Endothelial cell of umbilical vein (primary cell): ENCODE measurements at regions not wholly inside any gene's neighbourhood (a gene's known extent, or its start where the extent isn't known, plus 50 kb on each side); places are given as distances from the start of the nearest gene placed in this dataset.
"Not testable (repeated sequence)": the region's sequence is repeated elsewhere in the genome, so short reads cannot be mapped to it uniquely, and the experiment has no call there.

Experiments used
- BruUV-seq: library from RNA; stranded (reverse); fragments of 400-500 nt; replicated peaks from 2 replicates; lab custom pipeline; 2021; lab: Mats Ljungman, UMichigan
- CTCF ChIA-PET: fragments of 300-600, 350-600 bp; sonication (Branson Sonifier 250); formaldehyde crosslinking; loops from one replicate; lab custom pipeline; 2021; ENCODE audit warnings: antibody characterized with exemption, inconsistent platforms; lab: Charles Lee
- POLR2A ChIA-PET: fragments of 300-600, 350-600 bp; sonication (Branson Sonifier 250); formaldehyde crosslinking; loops from one replicate; lab custom pipeline; 2021; ENCODE audit warnings: antibody characterized with exemption, inconsistent platforms; lab: Charles Lee
- DNase-seq: peaks from one replicate; pipeline ENCODE4 v3.0.0-alpha.2; 2011; ENCODE audit warnings: low read depth, low spot score
- FAIRE-seq: peaks from 2 replicates; lab custom pipeline; 2011; peaks lifted over from hg19 to GRCh38; lab: Jason Lieb, UNC
- H2AFZ ChIP-seq: 2 replicates; pipeline ENCODE4 v1.6.0; 2012; ENCODE audit warnings: low read depth, low read length, control low read depth, inconsistent platforms
- H3K27ac ChIP-seq: 2 replicates; pipeline ENCODE4 v1.5.1; 2011; ENCODE audit warnings: low read depth, mild to moderate bottlenecking, control low read depth, low read length, moderate library complexity; ENCODE audit not compliant: insufficient read depth
- H3K27me3 ChIP-seq, 2 experiments: 2 replicates each; pipeline versions ENCODE4 v1.6.0 to v1.6.1; 2011; ENCODE audit warnings: low read length in 2 of 2, mixed read lengths in 1 of 2; ENCODE audit not compliant: control insufficient read depth in 2 of 2, insufficient read depth in 2 of 2
- H3K36me3 ChIP-seq, 2 experiments: 2 replicates in 1 of 2; 3 replicates in 1 of 2; pipeline ENCODE4 v1.5.1; 2011; ENCODE audit warnings: low read length in 2 of 2, mild to moderate bottlenecking in 1 of 2, moderate library complexity in 1 of 2; ENCODE audit not compliant: control insufficient read depth in 2 of 2, insufficient read depth in 2 of 2; ENCODE audit errors: extremely low read depth in 1 of 2
- H3K4me1 ChIP-seq: 3 replicates; pipeline ENCODE4 v1.5.1; 2011; ENCODE audit warnings: mild to moderate bottlenecking, low read length; ENCODE audit not compliant: control insufficient read depth, insufficient read depth; ENCODE audit errors: extremely low read depth
- H3K4me2 ChIP-seq: 2 replicates; pipeline ENCODE4 v1.6.1; 2011; ENCODE audit warnings: low read length, control low read depth, mixed read lengths; ENCODE audit not compliant: insufficient read depth
- H3K4me3 ChIP-seq, 3 experiments: fragments of 200-600 bp in 1 of 3; sonication (generic), shearing (Covaris generic) in 1 of 3; replicated peaks in 1 of 3; 2 replicates each; pipeline ENCODE4 v1.5.1; 2011 to 2016; ENCODE audit warnings: control low read depth in 3 of 3, low read length in 3 of 3, mild to moderate bottlenecking in 2 of 3, inconsistent platforms in 1 of 3, low read depth in 1 of 3, moderate library complexity in 1 of 3; ENCODE audit not compliant: insufficient read depth in 1 of 3
- H3K79me2 ChIP-seq: 2 replicates; pipeline ENCODE4 v1.6.0; 2012; ENCODE audit warnings: low read length, inconsistent platforms; ENCODE audit not compliant: control insufficient read depth, insufficient read depth
- H3K9ac ChIP-seq: replicated peaks from 2 replicates; pipeline ENCODE3; 2011; ENCODE audit warnings: low read length, control low read depth; ENCODE audit not compliant: insufficient read depth; ENCODE audit errors: extremely low read depth
- H3K9me1 ChIP-seq: replicated peaks from 3 replicates; pipeline ENCODE4 v1.6.0; 2011; ENCODE audit warnings: mild to moderate bottlenecking, low read length; ENCODE audit not compliant: control insufficient read depth, insufficient read depth; ENCODE audit errors: extremely low read depth
- H3K9me3 ChIP-seq: replicated peaks from 2 replicates; pipeline ENCODE4 v1.5.1; 2012; ENCODE audit warnings: low read length, inconsistent platforms; ENCODE audit not compliant: control insufficient read depth, insufficient read depth
- H4K20me1 ChIP-seq: replicated peaks from 2 replicates; pipeline ENCODE3; 2011; ENCODE audit warnings: mild to moderate bottlenecking, low read length; ENCODE audit not compliant: control insufficient read depth, insufficient read depth; ENCODE audit errors: extremely low read depth
- EZH2 ChIP-seq: IDR thresholded peaks from 2 replicates; pipeline ENCODE4 v1.6.1; 2012; ENCODE audit warnings: borderline replicate concordance, low read depth, mild to moderate bottlenecking, moderate library complexity, low read length, inconsistent platforms; ENCODE audit not compliant: severe bottlenecking
- FOS ChIP-seq: IDR thresholded peaks from 2 replicates; pipeline ENCODE4 v1.6.1; 2011; ENCODE audit warnings: mild to moderate bottlenecking, low read length, moderate library complexity, borderline replicate concordance; ENCODE audit not compliant: insufficient read depth
- GATA2 ChIP-seq: IDR thresholded peaks from 2 replicates; pipeline ENCODE4 v1.7.0; 2011; ENCODE audit warnings: low read depth, mild to moderate bottlenecking, moderate library complexity, mixed read lengths, low read length; ENCODE audit not compliant: insufficient read length, insufficient read depth
- JUN ChIP-seq: IDR thresholded peaks from 2 replicates; pipeline ENCODE4 v1.6.1; 2011; ENCODE audit warnings: borderline replicate concordance, low read depth; ENCODE audit not compliant: insufficient read length, insufficient read depth
- MYC ChIP-seq: IDR thresholded peaks from one replicate; pipeline ENCODE4 v1.6.1; 2011; ENCODE audit warnings: mild to moderate bottlenecking, low read depth, low read length
- POLR2A ChIP-seq: IDR thresholded peaks from 2 replicates; pipeline ENCODE4 v1.6.1; 2012; ENCODE audit warnings: low read depth, mild to moderate bottlenecking, control low read depth, low read length
- POLR2AphosphoS5 ChIP-seq: IDR thresholded peaks from 2 replicates; pipeline ENCODE4 v1.6.1; 2012; ENCODE audit warnings: low read depth, mild to moderate bottlenecking, control low read depth, low read length, moderate library complexity; ENCODE audit not compliant: insufficient read depth
- dilution Hi-C: fragments of 300-500 bp; cut with MboI; formaldehyde crosslinking; loops from one replicate; pipeline ENCODE4 v1.15.0; 2019; ENCODE audit warnings: low sequenced_read_pairs; ENCODE audit not compliant: extremely low pct_ligation_motif_present
- intact Hi-C: fragments of 100-400 bp; cut with micrococcal nuclease; formaldehyde crosslinking; loops from one replicate; pipeline ENCODE4 v1.10.0; 2022
- TF ChIP-seq, protein P1 (sequence below): IDR thresholded peaks from 2 replicates; pipeline ENCODE4 v1.6.1; 2011; ENCODE audit not compliant: insufficient read depth, insufficient read length
- TF ChIP-seq, protein P2 (sequence below), 2 donors: IDR thresholded peaks; 1 replicate in 1 of 2; 2 replicates in 1 of 2; pipeline ENCODE4 v1.5.1; 2011; ENCODE audit warnings: low read length in 2 of 2, mild to moderate bottlenecking in 2 of 2, moderate library complexity in 2 of 2, control low read depth in 1 of 2, inconsistent platforms in 1 of 2, low read depth in 1 of 2; ENCODE audit not compliant: insufficient read depth in 1 of 2; ENCODE audit errors: extremely low read depth in 1 of 2

DNA sequence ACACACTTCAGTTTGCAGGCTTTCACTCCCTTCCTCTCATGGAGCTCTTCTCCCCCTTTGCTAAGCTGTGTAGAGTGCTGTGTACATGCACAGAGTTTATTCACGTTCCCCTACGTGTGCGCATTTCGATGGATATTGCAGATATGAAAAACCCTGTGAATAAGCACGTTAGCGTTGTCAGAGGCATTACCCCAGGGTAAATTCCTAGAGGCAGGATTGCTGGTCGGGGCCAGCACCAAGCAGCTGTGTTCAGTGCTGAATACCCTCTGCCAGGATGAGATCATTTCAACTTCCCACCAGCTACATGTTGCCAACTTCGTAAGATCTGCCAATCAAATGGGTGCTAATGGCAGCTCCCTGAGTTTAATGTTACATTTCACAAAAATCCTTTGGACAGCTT, 172.3 kb upstream of the PPP1R26 start:
- Histone ChIP-seq H3K27ac (no peak overlapping the region), H4K20me1 (no peaks in the 10 kb centered on the region), H3K4me2 (no peak overlapping the region), H3K9me3 (no peaks in the 10 kb centered on the region), H3K9ac (no peak overlapping the region), H3K9me1 (no peaks in the 10 kb centered on the region), H3K4me1 (no peaks in the 10 kb centered on the region), H2AFZ (no peak overlapping the region), H3K27me3 (no peaks in the 10 kb centered on the region), H3K79me2 (no peaks in the 10 kb centered on the region), H3K36me3 (no peaks in the 10 kb centered on the region), H3K4me3 (no peak overlapping the region)
- ChIA-PET CTCF (no interaction called here), POLR2A (no interaction called here)
- intact Hi-C loops, result no loop called here
- TF ChIP-seq POLR2AphosphoS5 (no peak), FOS (no peak), GATA2 (no peak), EZH2 (no peak), JUN (no peak), MYC (no peak), POLR2A (no peak)
- TF ChIP-seq, protein P1, sequence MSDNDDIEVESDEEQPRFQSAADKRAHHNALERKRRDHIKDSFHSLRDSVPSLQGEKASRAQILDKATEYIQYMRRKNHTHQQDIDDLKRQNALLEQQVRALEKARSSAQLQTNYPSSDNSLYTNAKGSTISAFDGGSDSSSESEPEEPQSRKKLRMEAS, result no peak
- TF ChIP-seq, protein P2, sequence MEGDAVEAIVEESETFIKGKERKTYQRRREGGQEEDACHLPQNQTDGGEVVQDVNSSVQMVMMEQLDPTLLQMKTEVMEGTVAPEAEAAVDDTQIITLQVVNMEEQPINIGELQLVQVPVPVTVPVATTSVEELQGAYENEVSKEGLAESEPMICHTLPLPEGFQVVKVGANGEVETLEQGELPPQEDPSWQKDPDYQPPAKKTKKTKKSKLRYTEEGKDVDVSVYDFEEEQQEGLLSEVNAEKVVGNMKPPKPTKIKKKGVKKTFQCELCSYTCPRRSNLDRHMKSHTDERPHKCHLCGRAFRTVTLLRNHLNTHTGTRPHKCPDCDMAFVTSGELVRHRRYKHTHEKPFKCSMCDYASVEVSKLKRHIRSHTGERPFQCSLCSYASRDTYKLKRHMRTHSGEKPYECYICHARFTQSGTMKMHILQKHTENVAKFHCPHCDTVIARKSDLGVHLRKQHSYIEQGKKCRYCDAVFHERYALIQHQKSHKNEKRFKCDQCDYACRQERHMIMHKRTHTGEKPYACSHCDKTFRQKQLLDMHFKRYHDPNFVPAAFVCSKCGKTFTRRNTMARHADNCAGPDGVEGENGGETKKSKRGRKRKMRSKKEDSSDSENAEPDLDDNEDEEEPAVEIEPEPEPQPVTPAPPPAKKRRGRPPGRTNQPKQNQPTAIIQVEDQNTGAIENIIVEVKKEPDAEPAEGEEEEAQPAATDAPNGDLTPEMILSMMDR (IDR thresholded peaks at IDR 0.05; ENCODE audit: extremely low read depth in 1 of 2, insufficient read depth in 1 of 2, low read depth in 1 of 2, low read length in 2 of 2), result no peak
- dilution Hi-C loops, result no loop called here
- FAIRE-seq, result no peak
- no peak for DNase-seq
- no TSS peak for BruUV-seq

DNA sequence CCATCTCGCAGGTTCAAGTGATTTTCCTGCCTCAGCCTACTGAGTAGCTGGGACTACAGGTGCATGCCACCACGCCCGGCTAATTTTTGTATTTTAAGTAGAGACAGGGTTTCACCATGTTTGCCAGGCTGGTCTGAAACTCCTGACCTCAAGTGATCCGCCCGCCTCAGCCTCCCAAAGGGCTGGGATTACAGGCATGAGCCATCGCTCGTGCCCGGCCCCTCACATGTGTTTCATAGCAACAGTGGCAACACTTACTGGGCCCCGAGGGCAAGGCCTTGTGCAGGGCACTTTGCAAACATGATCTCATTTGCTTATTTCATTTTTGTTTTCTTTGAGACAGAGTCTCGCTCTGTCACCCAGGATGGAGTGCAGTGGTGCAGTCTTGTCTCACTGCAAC, 171.7 kb upstream of the PPP1R26 start:
- H3K4me3 ChIP-seq, POLR2A ChIA-PET, BruUV-seq, FAIRE-seq, H3K27me3 ChIP-seq, H2AFZ ChIP-seq, intact Hi-C loops, H3K4me1 ChIP-seq, H3K79me2 ChIP-seq, DNase-seq, H4K20me1 ChIP-seq, H3K9me1 ChIP-seq, CTCF ChIA-PET, H3K27ac ChIP-seq, H3K9ac ChIP-seq, H3K4me2 ChIP-seq, H3K9me3 ChIP-seq, dilution Hi-C loops, H3K36me3 ChIP-seq: not testable (repeated sequence)
